IMR-90 (cell line): ENCODE measurements at regions not wholly inside any gene's neighbourhood (a gene's known extent, or its start where the extent isn't known, plus 50 kb on each side); places are given as distances from the start of the nearest gene placed in this dataset.

Experiments used
- ATAC-seq: fragments of 200-7000 bp; cut with Tn5 transposase; 2 replicates; pipeline ENCODE4 v1.9.1; 2020; ENCODE audit warnings: low read depth, mild to moderate bottlenecking, moderate library complexity
- BruUV-seq: library from RNA; stranded (reverse); fragments of 400-500 nt; replicated peaks from 2 replicates; lab custom pipeline; 2021; lab: Mats Ljungman, UMichigan
- CTCF ChIA-PET: fragments of 300-600 bp; formaldehyde crosslinking; extraction: SDS; loops from one replicate; lab custom pipeline; 2021; ENCODE audit warnings: antibody characterized with exemption; lab: Yijun Ruan, JAX
- POLR2A ChIA-PET: fragments of 300-600 bp; sonication (Branson Sonifier 250); formaldehyde crosslinking; loops from one replicate; lab custom pipeline; 2022; ENCODE audit warnings: antibody characterized with exemption; ENCODE audit not compliant: unreplicated experiment; lab: Charles Lee
- DNase-seq: peaks from one replicate; pipeline ENCODE4 v3.0.0; 2013
- H2AFZ ChIP-seq: replicated peaks from 2 replicates; pipeline ENCODE3; 2013; ENCODE audit warnings: low read length, mild to moderate bottlenecking; ENCODE audit not compliant: poor library complexity
- H2AK5ac ChIP-seq: 2 replicates; pipeline ENCODE4 v1.6.1; 2013; ENCODE audit warnings: low read depth, low read length, inconsistent platforms
- H2AK9ac ChIP-seq: replicated peaks from 2 replicates; pipeline ENCODE3; 2013; ENCODE audit warnings: mild to moderate bottlenecking, low read depth, low read length, moderate library complexity; ENCODE audit not compliant: poor library complexity
- H2BK120ac ChIP-seq: 2 replicates; pipeline ENCODE4 v1.6.1; 2013; ENCODE audit warnings: low read depth, low read length, inconsistent platforms
- H2BK15ac ChIP-seq: 3 replicates; pipeline ENCODE4 v1.6.1; 2013; ENCODE audit warnings: low read depth, low read length, inconsistent platforms
- H2BK20ac ChIP-seq: 2 replicates; pipeline ENCODE4 v1.6.1; 2013; ENCODE audit warnings: low read depth, mild to moderate bottlenecking, inconsistent platforms, low read length, moderate library complexity
- H2BK5ac ChIP-seq: 2 replicates; pipeline ENCODE4 v1.6.1; 2013; ENCODE audit warnings: mild to moderate bottlenecking, low read depth, low read length, inconsistent platforms; ENCODE audit not compliant: poor library complexity, severe bottlenecking
- H3K14ac ChIP-seq: replicated peaks from 2 replicates; pipeline ENCODE4 v1.6.1; 2013; ENCODE audit warnings: low read depth, low read length, inconsistent platforms
- H3K18ac ChIP-seq: 2 replicates; pipeline ENCODE4 v1.6.1; 2013; ENCODE audit warnings: low read depth, low read length, control low read depth
- H3K23ac ChIP-seq: 2 replicates; pipeline ENCODE4 v1.6.1; 2013; ENCODE audit warnings: low read depth, low read length, inconsistent platforms
- H3K27ac ChIP-seq: 2 replicates; pipeline ENCODE4 v1.5.1; 2013; ENCODE audit warnings: mild to moderate bottlenecking, control low read depth, low read length; ENCODE audit not compliant: insufficient read depth
- H3K27me3 ChIP-seq: 2 replicates; pipeline ENCODE4 v1.6.1; 2013; ENCODE audit warnings: low read length; ENCODE audit not compliant: control insufficient read depth, insufficient read depth
- H3K36me3 ChIP-seq: 2 replicates; pipeline ENCODE4 v1.6.1; 2013; ENCODE audit warnings: low read length, mixed read lengths; ENCODE audit not compliant: control insufficient read depth, insufficient read depth
- H3K4ac ChIP-seq: 2 replicates; pipeline ENCODE4 v1.6.1; 2013; ENCODE audit warnings: low read depth, low read length, inconsistent platforms
- H3K4me1 ChIP-seq: 2 replicates; pipeline ENCODE4 v1.6.1; 2013; ENCODE audit warnings: low read length, mixed read lengths; ENCODE audit not compliant: control insufficient read depth, insufficient read depth
- H3K4me2 ChIP-seq: 2 replicates; pipeline ENCODE4 v1.6.1; 2013; ENCODE audit warnings: low read depth, mild to moderate bottlenecking, control low read depth, low read length, moderate library complexity
- H3K4me3 ChIP-seq: 2 replicates; pipeline ENCODE4 v1.5.1; 2013; ENCODE audit warnings: low read depth, mild to moderate bottlenecking, control low read depth, low read length, moderate library complexity; ENCODE audit not compliant: insufficient read depth
- H3K56ac ChIP-seq: 2 replicates; pipeline ENCODE4 v1.6.1; 2013; ENCODE audit warnings: low read length, inconsistent platforms; ENCODE audit not compliant: insufficient read depth; ENCODE audit errors: extremely low read depth
- H3K79me1 ChIP-seq, 2 experiments: 2 replicates each; pipeline ENCODE4 v1.6.1; 2013; ENCODE audit warnings: low read length in 2 of 2, inconsistent platforms in 1 of 2, low read depth in 1 of 2
- H3K9ac ChIP-seq: 2 replicates; pipeline ENCODE4 v1.6.1; 2013; ENCODE audit warnings: low read depth, low read length, control low read depth
- H3K9me1 ChIP-seq: 2 replicates; pipeline ENCODE4 v1.6.1; 2013; ENCODE audit warnings: low read length, inconsistent platforms; ENCODE audit not compliant: insufficient read depth
- H3K9me3 ChIP-seq: 2 replicates; pipeline ENCODE4 v1.6.1; 2013; ENCODE audit warnings: low read length; ENCODE audit not compliant: control insufficient read depth, insufficient read depth
- H4K20me1 ChIP-seq: 2 replicates; pipeline ENCODE4 v1.6.1; 2013; ENCODE audit warnings: low read length, inconsistent platforms; ENCODE audit not compliant: insufficient read depth
- H4K5ac ChIP-seq: 2 replicates; pipeline ENCODE4 v1.6.1; 2013; ENCODE audit warnings: mild to moderate bottlenecking, low read depth, low read length, control low read depth
- H4K8ac ChIP-seq, 2 experiments: 2 replicates each; pipeline ENCODE4 v1.6.1; 2013; ENCODE audit warnings: low read depth in 2 of 2, low read length in 2 of 2, control low read depth in 1 of 2, inconsistent platforms in 1 of 2
- H4K91ac ChIP-seq: 2 replicates; pipeline ENCODE4 v1.6.1; 2013; ENCODE audit warnings: low read depth, low read length, inconsistent platforms; ENCODE audit not compliant: insufficient read depth
- BHLHE40 ChIP-seq: fragments of 150-350 bp; IDR thresholded peaks from 2 replicates; pipeline ENCODE4 v1.6.1; 2016; ENCODE audit warnings: mild to moderate bottlenecking, low read depth, low read length
- CEBPB ChIP-seq: IDR thresholded peaks from 2 replicates; pipeline ENCODE4 v1.6.1; 2012; ENCODE audit warnings: low read depth, low read length, improper control_type of control experiment
- CHD1 ChIP-seq: IDR thresholded peaks from 2 replicates; pipeline ENCODE4 v1.6.1; 2012; ENCODE audit warnings: low read depth, low read length, improper control_type of control experiment
- CTCF ChIP-seq: conservative IDR thresholded peaks from 2 replicates; pipeline ENCODE4 v1.5.1; 2012; ENCODE audit warnings: mild to moderate bottlenecking, low read depth, low read length, improper control_type of control experiment
- ELK1 ChIP-seq: fragments of 150-350 bp; IDR thresholded peaks from 2 replicates; pipeline ENCODE4 v1.6.1; 2016; ENCODE audit warnings: low read depth, mild to moderate bottlenecking, low read length, moderate library complexity, borderline replicate concordance
- FOS ChIP-seq: fragments of 150-350 bp; IDR thresholded peaks from 2 replicates; pipeline ENCODE4 v1.6.1; 2016; ENCODE audit warnings: low read depth, low read length
- MAFK ChIP-seq: IDR thresholded peaks from 2 replicates; pipeline ENCODE4 v1.6.1; 2012; ENCODE audit warnings: low read depth, low read length, improper control_type of control experiment
- MAZ ChIP-seq: IDR thresholded peaks from 2 replicates; pipeline ENCODE4 v1.6.1; 2012; ENCODE audit warnings: low read depth, mild to moderate bottlenecking, low read length, improper control_type of control experiment, moderate library complexity, borderline replicate concordance
- MXI1 ChIP-seq: IDR thresholded peaks from 2 replicates; pipeline ENCODE4 v1.6.1; 2012; ENCODE audit warnings: low read depth, mild to moderate bottlenecking, low read length, moderate library complexity, borderline replicate concordance
- NFE2L2 ChIP-seq: fragments of 150-350 bp; IDR thresholded peaks from 2 replicates; pipeline ENCODE4 v1.6.1; 2016; ENCODE audit warnings: low read depth, mild to moderate bottlenecking, low read length
- POLR2A ChIP-seq: IDR thresholded peaks from 2 replicates; pipeline ENCODE4 v1.6.1; 2012; ENCODE audit warnings: mild to moderate bottlenecking, low read depth, low read length
- RAD21 ChIP-seq: IDR thresholded peaks from 2 replicates; pipeline ENCODE4 v1.6.1; 2012; ENCODE audit warnings: low read length, improper control_type of control experiment
- RCOR1 ChIP-seq: IDR thresholded peaks from 2 replicates; pipeline ENCODE4 v1.6.1; 2012; ENCODE audit warnings: mild to moderate bottlenecking, low read length, improper control_type of control experiment; ENCODE audit not compliant: insufficient replicate concordance
- RFX5 ChIP-seq: IDR thresholded peaks from 2 replicates; pipeline ENCODE4 v1.8.0; 2012; ENCODE audit warnings: low read depth, mild to moderate bottlenecking, low read length, moderate library complexity
- SMC3 ChIP-seq: fragments of 150-350 bp; IDR thresholded peaks from 2 replicates; pipeline ENCODE4 v1.6.1; 2016; ENCODE audit warnings: low read depth, mild to moderate bottlenecking, antibody characterized with exemption, low read length, moderate library complexity
- USF2 ChIP-seq: fragments of 150-350 bp; IDR thresholded peaks from 2 replicates; pipeline ENCODE4 v1.6.1; 2017; ENCODE audit warnings: mild to moderate bottlenecking, antibody characterized with exemption, low read length, low read depth
- whole genome bisulfite sequencing, 2 experiments: methylation state at CpG; one replicate each; pipeline versions ENCODE4 v1.1.5 to v1.1.7; 2013; ENCODE audit warnings: missing lambda C conversion rate in 2 of 2; ENCODE audit not compliant: insufficient read length in 1 of 2; ENCODE audit errors: extremely low coverage in 2 of 2; 5-methylcytosine and 5-hydroxymethylcytosine counted together
- dilution Hi-C: fragments of 300-500 bp; cut with HindIII; formaldehyde crosslinking; loops from one replicate; pipeline ENCODE4 v1.14.3; 2018; ENCODE audit warnings: low sequenced_read_pairs; ENCODE audit not compliant: unreplicated experiment
- in situ Hi-C: fragments of 300-500 bp; cut with MboI; formaldehyde crosslinking; loops from 3 replicates; pipeline ENCODE4 v1.14.3; 2019; ENCODE audit warnings: low sequenced_read_pairs, inconsistent platforms, mixed read lengths
- intact Hi-C: fragments of 100-400 bp; cut with micrococcal nuclease; formaldehyde crosslinking; loops from 2 replicates; pipeline ENCODE4 v1.10.0; 2022

GRCh38 chr1:218752126-218752525 is 407.0 kb downstream of the TGFB2 start:
- Histone ChIP-seq H3K36me3 (no peaks in the 10 kb centered on the region), H3K56ac (no peak overlapping the region), H4K5ac (no peak overlapping the region), H2BK5ac (no peak overlapping the region), H4K8ac (no peak overlapping the region), H2AK5ac (no peak overlapping the region), H3K9me1 (peaks cover 2% of the 10 kb centered on the region; the same call in 1 of the 2 replicates), H3K27me3 (no peaks in the 10 kb centered on the region), H2AFZ (no peak overlapping the region), H3K9me3 (peaks cover 9% of the 10 kb centered on the region), H3K4me3 (no peak overlapping the region), H3K79me1 (no peaks in the 10 kb centered on the region), H2BK120ac (no peak overlapping the region), H3K4me2 (no peak overlapping the region), H4K20me1 (no peaks in the 10 kb centered on the region), H3K27ac (no peak overlapping the region), H2AK9ac (no peak overlapping the region), H3K9ac (no peak overlapping the region), H3K18ac (no peak overlapping the region), H3K4me1 (no peaks in the 10 kb centered on the region), H2BK15ac (0 out of 3 replicates have a peak overlapping the region, but pooled peaks have one; percentile 33), H4K91ac (no peak overlapping the region), H3K4ac (no peak overlapping the region), H3K23ac (no peak overlapping the region), H2BK20ac (no peak overlapping the region), H3K14ac (no peak overlapping the region; the same call in 1 of the 2 replicates)
- dilution Hi-C loops = no loop called here
- BruUV-seq = no TSS peak
- intact Hi-C loops = no loop called here
- WGBS, 2 experiments = no CpG with 5 or more reads among the region's 3 CpGs
- no peak for DNase-seq
- ChIA-PET CTCF (no interaction called here), POLR2A (no interaction called here)
- TF ChIP-seq RFX5 = no peak
- TF ChIP-seq USF2 = no peak
- TF ChIP-seq RCOR1 = no peak
- no peak for TF ChIP-seq FOS
- no peak for TF ChIP-seq ELK1
- TF ChIP-seq MXI1 = no peak
- TF ChIP-seq SMC3 = no peak
- TF ChIP-seq BHLHE40 = no peak
- no peak for TF ChIP-seq NFE2L2
- TF ChIP-seq POLR2A = no peak
- no peak for TF ChIP-seq CHD1
- no peak for TF ChIP-seq RAD21
- TF ChIP-seq CTCF = no peak
- no peak for TF ChIP-seq CEBPB
- no peak for TF ChIP-seq MAFK
- TF ChIP-seq MAZ = no peak
- ATAC-seq = no peak
- in situ Hi-C loops = no loop called here
